Pancreas (tissue), 10 donors: ENCODE measurements at regions not wholly inside any gene's neighbourhood (a gene's known extent, or its start where the extent isn't known, plus 50 kb on each side); places are given as distances from the start of the nearest gene placed in this dataset.

Source experiments
- ATAC-seq, 4 donors: fragments of 200-7000 bp; cut with Tn5 transposase; one replicate each; pipeline versions ENCODE4 v1.8.0 to v1.9.1; 2020; ENCODE audit warnings: mild to moderate bottlenecking in 4 of 4, moderate library complexity in 4 of 4
- DNase-seq, 6 donors: peaks; one replicate each; pipeline ENCODE4 v3.0.0-alpha.2; 2020
- FAIRE-seq: peaks from 2 replicates; lab custom pipeline; 2012; peaks lifted over from hg19 to GRCh38; lab: Jason Lieb, UNC
- H3K27ac ChIP-seq, 4 donors: fragments of 200-600 bp; sonication (generic); 1 replicate in 3 of 4; 2 replicates in 1 of 4; pipeline versions ENCODE4 v1.5.0 to v1.8.0; 2020
- H3K27me3 ChIP-seq, 4 donors: fragments of 200-600 bp; one replicate each; pipeline ENCODE4 v1.8.0; 2021
- H3K36me3 ChIP-seq, 3 donors: fragments of 200-600 bp; sonication (generic) in 1 of 3; one replicate each; pipeline versions ENCODE4 v1.5.0 to v1.8.0; 2020 to 2021
- H3K4me1 ChIP-seq, 3 donors: fragments of 200-600 bp; one replicate each; pipeline ENCODE4 v1.8.0; 2021
- H3K4me3 ChIP-seq, 4 donors: fragments of 200-600 bp; sonication (generic) in 2 of 4; one replicate each; pipeline versions ENCODE4 v1.5.0 to v1.8.0; 2020 to 2021
- H3K9me3 ChIP-seq, 4 donors: fragments of 200-600 bp; one replicate each; pipeline ENCODE4 v1.8.0; 2021
- WGBS, 2 donors: extraction: QIAGEN DNeasy Blood & Tissue Kit; methylation state at CpG; one replicate each; pipeline ENCODE4 v1.1.7; 2013; 5-methylcytosine and 5-hydroxymethylcytosine counted together
- intact Hi-C, 3 donors: fragments of 100-400 bp; cut with DNase I; formaldehyde crosslinking; loops; one replicate each; pipeline versions ENCODE4 v1.11.1 to v1.14.2; 2022
- TF ChIP-seq, protein P1 (sequence below), 4 donors: fragments of 200-600 bp; sonication (generic) in 3 of 4; IDR thresholded peaks; one replicate each; pipeline versions ENCODE4 v1.5.0 to v1.8.0; 2021; ENCODE audit warnings: antibody characterized with exemption in 4 of 4
- donor health status: healthy with polysubstance abuse.
- donor health status: DM: no; HTN: no; CAD: no; lungs with moderate emphysema.
- donor health status: DM: no; HTN: no; CAD: no.
- donor health status: control.
- donor health status: control.
- donor health status: Bipolar disorder and iron deficiency.
- donor health status: DM: yes; HTN: yes; CAD: no.
- donor health status: DM: no; HTN: no; CAD: no.
- donor health status: DM: no; HTN: no; CAD: no.
- donor health status: DM: yes; HTN: yes; CAD: no.

DNA sequence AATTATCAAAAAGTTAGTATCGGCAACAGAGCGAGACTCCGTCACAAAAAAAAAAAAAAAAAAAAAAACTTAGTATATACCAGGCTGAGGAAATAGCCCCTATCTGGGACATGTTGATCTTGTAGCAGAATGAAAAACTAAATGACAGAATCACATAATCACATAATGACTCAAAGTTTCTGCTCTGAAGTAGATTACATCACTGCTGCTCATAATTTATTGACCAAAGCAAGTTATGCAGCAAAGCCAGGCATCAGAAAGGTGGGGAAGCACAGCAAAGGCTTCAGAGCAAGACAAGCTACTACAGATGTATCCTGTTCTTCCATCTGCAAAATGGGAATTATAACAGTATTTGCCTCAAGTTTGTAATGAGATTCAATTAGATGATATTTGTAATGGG is 68.1 kb downstream of the BOD1L2 start:
- no peak for FAIRE-seq
- H3K27ac ChIP-seq, result no peak overlapping the region
- no peaks in the 10 kb centered on the region for H3K9me3 ChIP-seq
- no peak overlapping the region for H3K4me3 ChIP-seq
- no peak for DNase-seq
- intact Hi-C loops, result no loop called here
- no peaks in the 10 kb centered on the region for H3K4me1 ChIP-seq
- ATAC-seq, result no peak
- TF ChIP-seq, protein P1, sequence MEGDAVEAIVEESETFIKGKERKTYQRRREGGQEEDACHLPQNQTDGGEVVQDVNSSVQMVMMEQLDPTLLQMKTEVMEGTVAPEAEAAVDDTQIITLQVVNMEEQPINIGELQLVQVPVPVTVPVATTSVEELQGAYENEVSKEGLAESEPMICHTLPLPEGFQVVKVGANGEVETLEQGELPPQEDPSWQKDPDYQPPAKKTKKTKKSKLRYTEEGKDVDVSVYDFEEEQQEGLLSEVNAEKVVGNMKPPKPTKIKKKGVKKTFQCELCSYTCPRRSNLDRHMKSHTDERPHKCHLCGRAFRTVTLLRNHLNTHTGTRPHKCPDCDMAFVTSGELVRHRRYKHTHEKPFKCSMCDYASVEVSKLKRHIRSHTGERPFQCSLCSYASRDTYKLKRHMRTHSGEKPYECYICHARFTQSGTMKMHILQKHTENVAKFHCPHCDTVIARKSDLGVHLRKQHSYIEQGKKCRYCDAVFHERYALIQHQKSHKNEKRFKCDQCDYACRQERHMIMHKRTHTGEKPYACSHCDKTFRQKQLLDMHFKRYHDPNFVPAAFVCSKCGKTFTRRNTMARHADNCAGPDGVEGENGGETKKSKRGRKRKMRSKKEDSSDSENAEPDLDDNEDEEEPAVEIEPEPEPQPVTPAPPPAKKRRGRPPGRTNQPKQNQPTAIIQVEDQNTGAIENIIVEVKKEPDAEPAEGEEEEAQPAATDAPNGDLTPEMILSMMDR (IDR thresholded peaks at IDR 0.05), result no peak
- H3K27me3 ChIP-seq, result no peaks in the 10 kb centered on the region
- WGBS, 2 donors, result 95 to 96% methylated on average over 3 of the region's 3 CpGs
- no peaks in the 10 kb centered on the region for H3K36me3 ChIP-seq

DNA sequence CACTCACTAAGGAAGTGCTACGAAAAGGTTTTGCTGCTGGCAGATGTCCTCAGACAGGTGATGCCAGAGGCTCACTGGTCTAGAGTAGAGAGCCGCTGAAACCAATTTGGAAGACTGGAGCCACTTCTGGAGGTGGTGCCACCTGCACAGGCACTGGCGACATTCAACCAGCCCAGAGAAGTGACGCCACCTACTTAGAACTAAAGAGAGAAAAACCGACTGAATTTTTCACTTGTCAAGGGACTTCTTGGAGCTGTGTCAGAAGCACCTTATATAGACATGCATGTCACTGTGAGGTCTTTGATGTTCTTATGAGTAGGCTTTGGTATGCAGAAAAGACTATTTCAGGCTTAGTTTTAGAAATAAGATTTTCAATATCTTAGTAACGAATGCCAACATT is 71.4 kb downstream of the BOD1L2 start:
- DNase-seq (no peak), FAIRE-seq (no peak), ATAC-seq (no peak)
- TF ChIP-seq, protein P1 (IDR thresholded peaks at IDR 0.05), result no peak
- H3K27me3 ChIP-seq, result no peaks in the 10 kb centered on the region
- H3K4me1 ChIP-seq, result no peaks in the 10 kb centered on the region
- H3K27ac ChIP-seq, result no peak overlapping the region
- no peaks in the 10 kb centered on the region for H3K9me3 ChIP-seq
- no peak overlapping the region for H3K4me3 ChIP-seq
- intact Hi-C loops, result no loop called here
- H3K36me3 ChIP-seq, result no peaks in the 10 kb centered on the region
- 81 to 86% methylated on average over 6 of the region's 6 CpGs for WGBS, 2 donors

DNA sequence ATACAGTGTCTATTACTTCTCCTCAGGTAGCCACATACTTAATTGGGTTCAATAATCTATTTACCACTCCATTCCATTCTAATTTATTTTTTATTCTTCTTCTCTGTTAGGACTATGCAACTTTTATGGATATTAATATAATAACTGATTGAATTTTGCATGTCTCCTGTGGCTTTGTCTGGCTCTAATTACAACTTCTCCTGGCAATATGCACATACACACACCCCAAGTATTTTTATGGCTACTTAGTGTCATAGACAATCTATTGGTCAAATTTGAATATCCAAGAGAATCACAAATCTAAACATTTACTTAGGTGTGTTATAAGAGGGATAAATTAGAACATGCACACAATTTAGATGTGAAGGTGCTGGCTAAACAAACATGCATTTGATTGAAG is 73.1 kb downstream of the BOD1L2 start:
- ATAC-seq (no peak), DNase-seq (no peak)
- intact Hi-C loops, result no loop called here

DNA sequence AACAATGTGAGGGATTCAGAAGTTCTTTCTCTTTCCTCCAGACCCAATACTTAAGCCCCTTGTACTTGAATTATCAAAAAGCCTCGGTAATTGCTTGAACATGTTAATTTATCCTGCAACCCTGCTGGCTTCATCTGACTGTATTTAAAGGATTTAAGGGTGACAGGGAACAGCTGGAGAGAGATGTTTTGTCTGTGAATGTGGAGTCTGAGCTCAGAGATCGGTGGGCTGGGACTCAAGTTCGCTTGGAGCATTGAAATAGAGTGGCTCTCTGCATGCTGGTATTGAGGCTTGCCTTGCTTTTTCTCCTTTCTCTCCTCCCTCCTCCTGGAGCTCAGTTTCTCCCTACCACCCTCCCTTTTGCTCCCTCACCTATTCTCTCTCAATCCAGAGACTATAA is 73.6 kb downstream of the BOD1L2 start:
- H3K27me3 ChIP-seq, result no peaks in the 10 kb centered on the region
- intact Hi-C loops, result no loop called here
- no peak overlapping the region for H3K4me3 ChIP-seq
- 35 to 41% methylated on average over 3 of the region's 3 CpGs for whole genome bisulfite sequencing, 2 donors
- FAIRE-seq (no peak), ATAC-seq (no peak), DNase-seq (no peak)
- TF ChIP-seq, protein P1 (IDR thresholded peaks at IDR 0.05), result no peak
- no peak overlapping the region for H3K27ac ChIP-seq
- H3K36me3 ChIP-seq, result no peaks in the 10 kb centered on the region
- no peaks in the 10 kb centered on the region for H3K9me3 ChIP-seq
- no peaks in the 10 kb centered on the region for H3K4me1 ChIP-seq

More for the DNA sequence above, 73.1 kb downstream of the BOD1L2 start:
- Histone ChIP-seq H3K4me1 (no peaks in the 10 kb centered on the region), H3K36me3 (no peaks in the 10 kb centered on the region), H3K27me3 (no peaks in the 10 kb centered on the region), H3K9me3 (no peaks in the 10 kb centered on the region), H3K27ac (no peak overlapping the region), H3K4me3 (no peak overlapping the region)
- no peak for FAIRE-seq
- TF ChIP-seq, protein P1 (IDR thresholded peaks at IDR 0.05), result no peak

DNA sequence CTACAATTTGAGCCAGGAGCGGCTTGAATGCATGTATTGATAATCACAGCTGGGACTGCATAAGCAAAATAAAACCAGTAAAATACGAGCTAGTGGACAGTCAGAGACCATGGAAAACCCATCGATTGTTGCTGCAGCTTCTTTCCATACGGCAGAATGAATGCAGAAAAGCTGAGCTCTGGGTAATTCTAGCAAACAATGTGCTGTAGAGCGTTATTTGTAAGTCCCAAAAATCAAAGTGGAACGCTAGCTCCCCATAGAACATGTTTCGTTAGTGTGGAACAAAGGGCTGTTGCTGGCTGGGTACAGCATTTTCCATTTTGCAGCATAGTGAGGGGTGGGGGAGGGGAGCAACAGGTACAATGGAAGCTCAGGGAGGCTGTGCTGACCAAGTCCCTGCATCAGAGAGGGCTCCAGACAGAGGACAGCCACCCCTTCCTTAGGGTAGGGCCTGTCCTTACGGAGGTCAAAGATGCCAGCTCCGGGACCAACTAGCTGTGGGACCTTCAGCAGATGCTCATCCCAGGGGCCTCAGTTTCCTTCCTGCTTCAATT is 74.1 kb downstream of the BOD1L2 start:
- no peak overlapping the region for H3K4me3 ChIP-seq
- H3K27ac ChIP-seq, result no peak overlapping the region
- H3K4me1 ChIP-seq, result no peaks in the 10 kb centered on the region
- H3K36me3 ChIP-seq, result no peaks in the 10 kb centered on the region
- TF ChIP-seq, protein P1 (IDR thresholded peaks at IDR 0.05), result no peak
- ATAC-seq, result no peak
- intact Hi-C loops, result no loop called here
- no peaks in the 10 kb centered on the region for H3K27me3 ChIP-seq
- no peaks in the 10 kb centered on the region for H3K9me3 ChIP-seq
- DNase-seq, result no peak
- 62 to 67% methylated on average over 9 of the region's 9 CpGs for WGBS, 2 donors
- FAIRE-seq, result no peak
